Calu3 (cell line): ENCODE measurements at regions not wholly inside any gene's neighbourhood (a gene's known extent, or its start where the extent isn't known, plus 50 kb on each side); places are given as distances from the start of the nearest gene placed in this dataset.

ENCODE experiments used
- BruUV-seq: library from RNA; stranded (reverse); fragments of 400-500 nt; replicated peaks from 2 replicates; lab custom pipeline; 2021; lab: Mats Ljungman, UMichigan
- CTCF ChIA-PET: fragments of 300-600 bp; sonication (Branson Sonifier 250); formaldehyde crosslinking; loops from one replicate; lab custom pipeline; 2022; ENCODE audit warnings: antibody characterized with exemption; lab: Charles Lee
- DNase-seq: peaks from one replicate; pipeline ENCODE4 v3.0.0; 2022
- H3K27ac Mint-ChIP-seq: one replicate; pipeline ENCODE4 v1.8.0; 2022; ENCODE audit warnings: mixed read lengths; ENCODE audit not compliant: unreplicated experiment
- H3K27me3 Mint-ChIP-seq: one replicate; pipeline ENCODE4 v1.8.0; 2022; ENCODE audit warnings: mixed read lengths; ENCODE audit not compliant: unreplicated experiment
- H3K36me3 Mint-ChIP-seq: one replicate; pipeline ENCODE4 v1.8.0; 2022; ENCODE audit warnings: mild to moderate bottlenecking, moderate library complexity, mixed read lengths; ENCODE audit not compliant: insufficient read depth, unreplicated experiment
- H3K4me1 Mint-ChIP-seq: one replicate; pipeline ENCODE4 v1.8.0; 2022; ENCODE audit warnings: mild to moderate bottlenecking, low read depth, mixed read lengths; ENCODE audit not compliant: unreplicated experiment
- H3K4me3 Mint-ChIP-seq: one replicate; pipeline ENCODE4 v1.8.0; 2022; ENCODE audit warnings: mild to moderate bottlenecking, low read depth, moderate library complexity, mixed read lengths; ENCODE audit not compliant: unreplicated experiment
- H3K9me3 Mint-ChIP-seq: one replicate; pipeline ENCODE4 v1.8.0; 2022; ENCODE audit warnings: low read depth, mixed read lengths; ENCODE audit not compliant: unreplicated experiment
- intact Hi-C: fragments of 100-400 bp; cut with micrococcal nuclease; formaldehyde crosslinking; loops from one replicate; pipeline ENCODE4 v1.10.0; 2022; ENCODE audit not compliant: unreplicated experiment
- TF ChIP-seq, protein P1 (sequence below): fragments of 200-600 bp; IDR thresholded peaks from one replicate; pipeline ENCODE4 v1.8.0; 2022; ENCODE audit warnings: antibody characterized with exemption; ENCODE audit not compliant: unreplicated experiment

DNA sequence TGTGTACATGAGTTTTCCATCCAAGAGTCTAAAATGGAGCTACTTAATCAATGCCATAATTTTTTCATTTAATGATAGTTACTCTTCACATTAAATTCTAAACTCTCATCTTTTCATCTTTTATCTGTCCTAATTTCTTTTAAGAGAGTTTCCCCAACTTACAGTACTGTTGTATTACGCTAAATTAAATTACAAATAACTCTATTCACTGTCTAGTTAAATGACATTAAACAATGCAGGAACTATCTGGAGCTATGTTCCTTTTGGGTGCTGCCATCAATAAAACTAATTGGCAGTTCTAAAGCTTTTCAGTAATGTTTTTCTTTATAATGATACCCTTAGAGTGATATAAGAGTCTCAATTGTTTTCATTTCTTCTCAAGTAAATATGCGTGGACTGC lies 227.6 kb downstream of the ANKRD50 start:
- Mint-ChIP-seq H3K4me1 (peaks cover 10% of the 10 kb centered on the region), H3K9me3 (no peaks in the 10 kb centered on the region), H3K27me3 (no peaks in the 10 kb centered on the region), H3K4me3 (no peak overlapping the region), H3K36me3 (no peaks in the 10 kb centered on the region), H3K27ac (no peak overlapping the region)
- TF ChIP-seq, protein P1, sequence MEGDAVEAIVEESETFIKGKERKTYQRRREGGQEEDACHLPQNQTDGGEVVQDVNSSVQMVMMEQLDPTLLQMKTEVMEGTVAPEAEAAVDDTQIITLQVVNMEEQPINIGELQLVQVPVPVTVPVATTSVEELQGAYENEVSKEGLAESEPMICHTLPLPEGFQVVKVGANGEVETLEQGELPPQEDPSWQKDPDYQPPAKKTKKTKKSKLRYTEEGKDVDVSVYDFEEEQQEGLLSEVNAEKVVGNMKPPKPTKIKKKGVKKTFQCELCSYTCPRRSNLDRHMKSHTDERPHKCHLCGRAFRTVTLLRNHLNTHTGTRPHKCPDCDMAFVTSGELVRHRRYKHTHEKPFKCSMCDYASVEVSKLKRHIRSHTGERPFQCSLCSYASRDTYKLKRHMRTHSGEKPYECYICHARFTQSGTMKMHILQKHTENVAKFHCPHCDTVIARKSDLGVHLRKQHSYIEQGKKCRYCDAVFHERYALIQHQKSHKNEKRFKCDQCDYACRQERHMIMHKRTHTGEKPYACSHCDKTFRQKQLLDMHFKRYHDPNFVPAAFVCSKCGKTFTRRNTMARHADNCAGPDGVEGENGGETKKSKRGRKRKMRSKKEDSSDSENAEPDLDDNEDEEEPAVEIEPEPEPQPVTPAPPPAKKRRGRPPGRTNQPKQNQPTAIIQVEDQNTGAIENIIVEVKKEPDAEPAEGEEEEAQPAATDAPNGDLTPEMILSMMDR: no peak
- CTCF ChIA-PET: no interaction called here
- no TSS peak for BruUV-seq
- intact Hi-C loops: no loop called here
- DNase-seq: no peak

DNA sequence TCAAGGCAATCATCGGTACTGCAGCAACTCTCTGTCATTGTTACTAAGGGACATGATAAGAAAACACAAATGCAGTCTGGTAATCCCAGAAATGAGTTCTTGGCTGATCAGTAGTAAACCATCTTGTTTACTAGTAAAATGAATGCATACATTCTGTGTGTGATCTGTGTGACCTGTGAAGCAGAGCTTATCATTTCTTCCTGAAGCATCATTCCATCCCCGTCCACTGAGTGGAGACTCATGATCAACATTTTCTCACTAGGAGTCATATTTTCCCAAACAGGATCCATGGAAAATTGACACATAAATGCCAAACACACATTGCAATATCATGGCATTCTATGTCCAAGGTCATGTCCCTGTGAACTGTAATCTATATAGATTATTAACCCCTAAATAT lies 226.1 kb downstream of the ANKRD50 start:
- CTCF ChIA-PET: no interaction called here
- no peak overlapping the region for H3K27ac Mint-ChIP-seq
- no peaks in the 10 kb centered on the region for H3K36me3 Mint-ChIP-seq
- BruUV-seq: no TSS peak
- intact Hi-C loops: no loop called here
- H3K9me3 Mint-ChIP-seq: peaks cover 3% of the 10 kb centered on the region
- TF ChIP-seq, protein P1: no peak
- no peak for DNase-seq
- no peaks in the 10 kb centered on the region for H3K27me3 Mint-ChIP-seq
- peaks cover 10% of the 10 kb centered on the region for H3K4me1 Mint-ChIP-seq
- no peak overlapping the region for H3K4me3 Mint-ChIP-seq

DNA sequence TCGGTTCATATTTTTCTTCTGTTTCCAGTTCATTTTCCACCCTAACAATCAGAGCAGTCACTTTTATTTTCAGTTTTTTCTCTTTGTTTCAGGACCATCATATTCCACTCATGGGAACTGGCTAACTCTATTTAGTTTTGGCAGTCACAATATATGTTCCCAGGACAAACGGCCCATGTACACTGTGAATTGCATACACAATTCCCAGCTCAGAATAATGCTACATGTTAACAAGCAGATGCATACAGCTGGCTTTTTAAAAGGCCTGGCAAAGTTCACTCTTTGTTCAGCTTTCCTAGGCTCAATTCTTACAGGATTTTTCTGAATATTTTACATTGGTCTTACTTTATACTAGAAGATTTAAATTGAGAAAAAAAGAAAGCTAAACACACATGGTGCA lies 224.9 kb downstream of the ANKRD50 start:
- TF ChIP-seq, protein P1: no peak
- no TSS peak for BruUV-seq
- H3K36me3 Mint-ChIP-seq: no peaks in the 10 kb centered on the region
- intact Hi-C loops: no loop called here
- H3K27ac Mint-ChIP-seq: no peak overlapping the region
- H3K4me3 Mint-ChIP-seq: no peak overlapping the region
- DNase-seq: no peak
- H3K4me1 Mint-ChIP-seq: peaks cover 10% of the 10 kb centered on the region
- CTCF ChIA-PET: no interaction called here
- peaks cover 3% of the 10 kb centered on the region for H3K9me3 Mint-ChIP-seq
- H3K27me3 Mint-ChIP-seq: no peaks in the 10 kb centered on the region

DNA sequence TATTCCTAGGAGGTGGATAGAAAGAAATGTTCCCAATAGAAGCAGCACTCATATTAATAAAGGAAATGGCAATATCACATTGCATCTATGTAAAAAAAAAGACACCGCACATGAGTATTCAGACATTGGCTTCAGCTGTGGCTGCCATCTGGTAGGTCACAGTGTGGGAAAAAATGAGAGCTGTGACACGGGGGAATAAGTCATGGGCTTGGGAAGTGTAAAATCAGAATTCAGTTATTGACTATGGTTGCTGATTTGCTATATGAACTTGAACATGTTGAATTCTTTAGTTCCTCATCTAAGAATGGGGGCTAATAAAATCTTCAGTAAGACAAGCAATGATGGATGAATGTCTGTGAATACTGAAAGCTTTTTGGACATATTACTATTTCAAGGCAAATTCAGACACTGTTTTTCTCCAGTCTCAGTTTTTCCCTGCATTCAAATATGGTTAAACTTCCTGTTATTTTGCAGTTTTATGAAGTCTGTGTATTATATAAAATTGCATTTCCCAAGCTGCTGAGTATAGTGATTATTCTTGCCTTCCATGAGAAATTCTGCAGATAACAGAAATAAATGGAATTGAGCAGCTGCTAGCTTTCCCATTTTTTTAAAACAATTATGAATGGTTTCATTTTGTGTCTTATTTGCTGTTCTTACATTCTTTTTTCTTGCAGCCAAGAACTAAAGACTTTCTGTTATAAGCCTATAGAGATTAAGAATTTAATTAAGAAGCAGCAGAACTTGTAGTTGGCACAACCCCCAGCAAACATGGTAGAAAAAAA lies 221.0 kb downstream of the ANKRD50 start:
- H3K27ac Mint-ChIP-seq: no peak overlapping the region
- H3K27me3 Mint-ChIP-seq: no peaks in the 10 kb centered on the region
- intact Hi-C loops: no loop called here
- peaks cover 3% of the 10 kb centered on the region for H3K9me3 Mint-ChIP-seq
- H3K4me1 Mint-ChIP-seq: no peaks in the 10 kb centered on the region
- no peaks in the 10 kb centered on the region for H3K36me3 Mint-ChIP-seq
- CTCF ChIA-PET: no interaction called here
- no peak for DNase-seq
- TF ChIP-seq, protein P1: no peak
- H3K4me3 Mint-ChIP-seq: no peak overlapping the region
- no TSS peak for BruUV-seq
